ENCODE measurements at regions not wholly inside any gene's neighbourhood (a gene's known extent, or its start where the extent isn't known, plus 50 kb on each side); places are given as distances from the start of the nearest gene placed in this dataset.

- no peak for TF ChIP-seq CTCF (IDR thresholded peaks at IDR 0.05; ENCODE audit: low read depth, low read length)
- H3K4me3 ChIP-seq (ENCODE audit: low read depth, low read length): no peak overlapping the region
Observed at GRCh38 chr10:100679327-100679726, 66.1 kb upstream of the PAX2 start.

- no peak overlapping the region for H3K4me3 ChIP-seq (ENCODE audit: low read depth, low read length)
- no peak for TF ChIP-seq CTCF (IDR thresholded peaks at IDR 0.05; ENCODE audit: low read depth, low read length)
Observed at GRCh38 chr10:100683004-100683403, 62.4 kb upstream of the PAX2 start.

GRCh38 chr10:100683545-100684300 lies 61.7 kb upstream of the PAX2 start:
- no peak for TF ChIP-seq CTCF (IDR thresholded peaks at IDR 0.05; ENCODE audit: low read depth, low read length)
- no peak overlapping the region for H3K4me3 ChIP-seq (ENCODE audit: low read depth, low read length)

- TF ChIP-seq CTCF (IDR thresholded peaks at IDR 0.05; ENCODE audit: low read depth, low read length): no peak
- H3K4me3 ChIP-seq (ENCODE audit: low read depth, low read length): no peak overlapping the region
Observed at GRCh38 chr10:100684688-100685235, 60.6 kb upstream of the PAX2 start.

GRCh38 chr10:100685331-100685730 lies 60.1 kb upstream of the PAX2 start:
- TF ChIP-seq CTCF (IDR thresholded peaks at IDR 0.05; ENCODE audit: low read depth, low read length): no peak
- no peak overlapping the region for H3K4me3 ChIP-seq (ENCODE audit: low read depth, low read length)

- no peak overlapping the region for H3K4me3 ChIP-seq (ENCODE audit: low read depth, low read length)
- no peak for TF ChIP-seq CTCF (IDR thresholded peaks at IDR 0.05; ENCODE audit: low read depth, low read length)
Observed at GRCh38 chr10:100687143-100688003, 58.0 kb upstream of the PAX2 start.

- no peak overlapping the region for H3K4me3 ChIP-seq (ENCODE audit: low read depth, low read length)
- TF ChIP-seq CTCF (IDR thresholded peaks at IDR 0.05; ENCODE audit: low read depth, low read length): no peak
Observed at GRCh38 chr10:100688201-100688600, 57.2 kb upstream of the PAX2 start.

All from WI38 (cell line).